Body of pancreas (tissue), 4 donors: ENCODE measurements at regions not wholly inside any gene's neighbourhood (a gene's known extent, or its start where the extent isn't known, plus 50 kb on each side); places are given as distances from the start of the nearest gene placed in this dataset.

Source experiments
- ATAC-seq: fragments of 150-250 bp; one replicate; pipeline ENCODE4 v1.9.1; 2016
- DNase-seq, 4 donors: peaks; one replicate each; pipeline ENCODE4 v3.0.0-alpha.2; 2019
- H3K27ac ChIP-seq, 4 donors: fragments of 200-600 bp; sonication (generic); 1 replicate in 3 of 4; 2 replicates in 1 of 4; pipeline versions ENCODE4 v1.5.1 to v1.6.1; 2016 to 2019; ENCODE audit warnings: mild to moderate bottlenecking in 1 of 4, mixed read lengths in 1 of 4, moderate library complexity in 1 of 4
- H3K27me3 ChIP-seq, 2 donors: fragments of 200-600 bp; sonication (generic); one replicate each; pipeline ENCODE4 v1.6.0; 2016; ENCODE audit warnings: mild to moderate bottlenecking in 1 of 2
- H3K36me3 ChIP-seq, 2 donors: fragments of 200-600 bp; sonication (generic); replicated peaks in 1 of 2; 2 replicates each; pipeline ENCODE4 v1.5.1; 2016; ENCODE audit warnings: low read depth in 2 of 2; ENCODE audit not compliant: insufficient read depth in 1 of 2
- H3K4me1 ChIP-seq: fragments of 200-600 bp; sonication (generic); one replicate; pipeline ENCODE4 v1.6.0; 2016
- H3K4me3 ChIP-seq, 2 donors: fragments of 200-600 bp; sonication (generic); 1 replicate in 1 of 2; 2 replicates in 1 of 2; pipeline ENCODE4 v1.5.1; 2016 to 2019
- H3K9me3 ChIP-seq, 3 donors: fragments of 200-600 bp; sonication (generic); 1 replicate in 2 of 3; 2 replicates in 1 of 3; pipeline ENCODE4 v1.5.1; 2016
- CTCF ChIP-seq, 7 experiments: fragments of 450-650 bp in 4 of 7; fragments of 200-600 bp in 3 of 7; sonication (generic) in 3 of 7; IDR thresholded peaks; one replicate each; pipeline ENCODE4 v1.5.1; 2016 to 2019; ENCODE audit warnings: antibody characterized with exemption in 7 of 7
- POLR2A ChIP-seq, 3 donors: fragments of 450-650 bp; IDR thresholded peaks; one replicate each; pipeline ENCODE4 v1.6.1; 2016; ENCODE audit warnings: antibody characterized with exemption in 3 of 3, mild to moderate bottlenecking in 2 of 3
- WGBS, 2 donors: methylation state at CpG; one replicate each; pipeline ENCODE4 v1.1.5; 2017; 5-methylcytosine and 5-hydroxymethylcytosine counted together
- intact Hi-C: fragments of 100-400 bp; cut with DNase I; formaldehyde crosslinking; loops from one replicate; pipeline ENCODE4 v1.15.1; 2023

- H3K4me3 ChIP-seq, result no peak overlapping the region
- WGBS, 2 donors, result 56 to 60% methylated on average over 7 to 8 of the region's 8 CpGs
- ATAC-seq (no peak), DNase-seq (no peak)
- H3K4me1 ChIP-seq, result no peaks in the 10 kb centered on the region
- intact Hi-C loops, result no loop called here
- H3K27ac ChIP-seq, result no peak overlapping the region
- no peaks in the 10 kb centered on the region for H3K9me3 ChIP-seq
- TF ChIP-seq POLR2A (IDR thresholded peaks at IDR 0.05) (no peak), CTCF (IDR thresholded peaks at IDR 0.05) (no peak)
- H3K36me3 ChIP-seq, result no peaks in the 10 kb centered on the region
- H3K27me3 ChIP-seq, result no peaks in the 10 kb centered on the region
Observed at GRCh38 chr13:26503826-26504594, 53.5 kb upstream of the WASF3 start.
